B cell (primary cell): ENCODE measurements at regions not wholly inside any gene's neighbourhood (a gene's known extent, or its start where the extent isn't known, plus 50 kb on each side); places are given as distances from the start of the nearest gene placed in this dataset.

Experiments
- ATAC-seq: fragments of 200-7000 bp; cut with Tn5 transposase; one replicate; pipeline ENCODE4 v1.10.0; 2021; ENCODE audit warnings: low read depth, mild to moderate bottlenecking, moderate number of reproducible peaks, moderate library complexity
- CTCF ChIA-PET: fragments of 350-600 bp; sonication (Branson Sonifier 250); formaldehyde crosslinking; loops from one replicate; lab custom pipeline; 2021; ENCODE audit warnings: antibody characterized with exemption, inconsistent platforms; lab: Charles Lee
- POLR2A ChIA-PET: fragments of 350-600 bp; sonication (Branson Sonifier 250); formaldehyde crosslinking; loops from one replicate; lab custom pipeline; 2021; ENCODE audit warnings: antibody characterized with exemption; lab: Charles Lee
- DNase-seq: peaks from one replicate; pipeline ENCODE4 v3.0.0; 2013
- H2AFZ ChIP-seq: 2 replicates; pipeline ENCODE4 v1.6.1; 2012; ENCODE audit warnings: mild to moderate bottlenecking, low read depth, low read length; ENCODE audit not compliant: insufficient read depth, poor library complexity, severe bottlenecking
- H3K27ac ChIP-seq, 2 donors: 1 replicate in 1 of 2; 2 replicates in 1 of 2; pipeline ENCODE4 v1.5.1; 2012 to 2013; ENCODE audit warnings: low read length in 2 of 2, mild to moderate bottlenecking in 2 of 2, moderate library complexity in 1 of 2
- H3K27me3 ChIP-seq, 4 experiments: fragments of 200-600 bp in 1 of 4; sonication (generic) in 1 of 4; replicated peaks in 1 of 4; 1 replicate in 2 of 4; 2 replicates in 2 of 4; pipeline versions ENCODE4 v1.6.1 to v1.7.0; 2013 to 2016; ENCODE audit warnings: low read length in 3 of 4, mild to moderate bottlenecking in 2 of 4, mixed read lengths in 1 of 4, moderate library complexity in 1 of 4; ENCODE audit not compliant: insufficient read depth in 4 of 4, control insufficient read depth in 3 of 4; ENCODE audit errors: control extremely low read depth in 1 of 4
- H3K36me3 ChIP-seq, 2 experiments: replicated peaks in 1 of 2; 1 replicate in 1 of 2; 2 replicates in 1 of 2; pipeline versions ENCODE4 v1.6.1 to v1.7.1; 2013; ENCODE audit warnings: low read length in 1 of 2; ENCODE audit not compliant: insufficient read depth in 2 of 2, control insufficient read depth in 1 of 2; ENCODE audit errors: control extremely low read depth in 1 of 2, extremely low read depth in 1 of 2
- H3K4me1 ChIP-seq, 2 donors: fragments of 200-600 bp in 1 of 2; sonication (generic) in 1 of 2; 1 replicate in 1 of 2; 2 replicates in 1 of 2; pipeline versions ENCODE4 v1.5.1 to v1.6.1; 2013 to 2017; ENCODE audit warnings: low read length in 2 of 2; ENCODE audit not compliant: control insufficient read depth in 2 of 2, insufficient read depth in 2 of 2
- H3K4me2 ChIP-seq: replicated peaks from 2 replicates; pipeline ENCODE3; 2012; ENCODE audit warnings: mild to moderate bottlenecking, low read depth, low read length; ENCODE audit not compliant: poor library complexity, severe bottlenecking
- H3K4me3 ChIP-seq, 5 experiments: fragments of 200-600 bp in 1 of 5; sonication (generic) in 1 of 5; 1 replicate in 3 of 5; 2 replicates in 2 of 5; pipeline versions ENCODE4 v1.5.1 to v1.7.0; 2011 to 2016; ENCODE audit warnings: low read length in 4 of 5, mild to moderate bottlenecking in 4 of 5, low read depth in 2 of 5, control low read depth in 1 of 5, moderate library complexity in 1 of 5; ENCODE audit not compliant: insufficient read depth in 1 of 5; ENCODE audit errors: control extremely low read depth in 1 of 5, extremely low read depth in 1 of 5
- H3K79me2 ChIP-seq: fragments of 200-600 bp; sonication (generic); one replicate; pipeline ENCODE4 v1.6.0; 2016; ENCODE audit warnings: low read length; ENCODE audit not compliant: control insufficient read depth, insufficient read depth
- H3K9ac ChIP-seq: fragments of 200-600 bp; sonication (generic); 2 replicates; pipeline ENCODE4 v1.6.1; 2017; ENCODE audit warnings: mild to moderate bottlenecking, low read length, moderate library complexity
- H3K9me3 ChIP-seq, 3 donors: one replicate each; pipeline versions ENCODE4 v1.6.1 to v1.7.1; 2013; ENCODE audit warnings: low read length in 2 of 3; ENCODE audit not compliant: control insufficient read depth in 2 of 3, insufficient read depth in 1 of 3; ENCODE audit errors: control extremely low read depth in 1 of 3
- H4K20me1 ChIP-seq: 2 replicates; pipeline ENCODE4 v1.6.0; 2012; ENCODE audit warnings: mild to moderate bottlenecking, low read length; ENCODE audit not compliant: insufficient read depth, control insufficient read depth, poor library complexity, severe bottlenecking
- H3K27ac Mint-ChIP-seq: one replicate; pipeline ENCODE4 v1.8.0; 2021; ENCODE audit warnings: mixed read lengths
- H3K27me3 Mint-ChIP-seq: one replicate; pipeline ENCODE4 v1.8.0; 2021; ENCODE audit warnings: mixed read lengths
- H3K4me1 Mint-ChIP-seq: one replicate; pipeline ENCODE4 v1.8.0; 2021; ENCODE audit warnings: mixed read lengths
- H3K4me3 Mint-ChIP-seq: one replicate; pipeline ENCODE4 v1.8.0; 2021; ENCODE audit warnings: mixed read lengths
- H3K9me3 Mint-ChIP-seq: one replicate; pipeline ENCODE4 v1.8.0; 2022; ENCODE audit warnings: mixed read lengths; ENCODE audit not compliant: insufficient read depth
- EZH2 ChIP-seq: IDR thresholded peaks from 2 replicates; pipeline ENCODE4 v1.6.1; 2012; ENCODE audit warnings: borderline replicate concordance, low read depth, mild to moderate bottlenecking, moderate library complexity, low read length; ENCODE audit not compliant: insufficient read depth, poor library complexity, severe bottlenecking
- WGBS: methylation state at CpG from one replicate; pipeline ENCODE4 v1.1.5; 2013; ENCODE audit warnings: missing lambda C conversion rate; ENCODE audit not compliant: insufficient coverage; 5-methylcytosine and 5-hydroxymethylcytosine counted together
- intact Hi-C: fragments of 100-400 bp; cut with micrococcal nuclease; formaldehyde crosslinking; loops from one replicate; pipeline ENCODE4 v1.10.0; 2022
- TF ChIP-seq, protein P1 (sequence below): fragments of 200-600 bp; IDR thresholded peaks from one replicate; pipeline ENCODE4 v1.8.0; 2022; ENCODE audit warnings: antibody characterized with exemption, mild to moderate bottlenecking

DNA sequence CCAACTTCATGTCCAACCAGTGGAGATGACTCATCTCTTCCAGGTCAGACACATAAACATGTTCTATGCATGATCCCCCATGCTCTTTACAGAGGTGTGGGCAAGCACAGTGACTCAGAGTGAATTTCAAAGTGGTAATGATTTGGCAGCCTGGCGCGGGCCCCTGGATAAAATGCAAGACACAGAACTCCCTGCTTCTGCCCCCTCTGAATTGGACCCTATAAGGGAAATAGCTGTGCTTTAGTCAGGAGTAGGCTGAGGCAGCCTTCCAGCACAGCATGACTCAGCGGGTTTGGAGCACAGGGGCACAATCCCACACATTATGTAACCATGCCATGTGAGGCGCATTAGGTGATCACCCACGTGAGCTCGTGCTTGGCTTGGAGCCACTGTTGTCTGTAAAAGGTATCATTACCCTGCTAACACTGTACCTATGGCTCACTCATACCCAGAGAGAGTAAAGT lies 127.4 kb downstream of the C6orf118 start:
- POLR2A ChIA-PET: no interaction called here
- no peaks in the 10 kb centered on the region for H3K27me3 ChIP-seq
- no peak overlapping the region for H3K4me2 ChIP-seq
- no peak overlapping the region for H2AFZ ChIP-seq
- no peak overlapping the region for H3K9ac ChIP-seq
- Mint-ChIP-seq H3K9me3 (peaks cover 3% of the 10 kb centered on the region), H3K27ac (no peak overlapping the region), H3K4me1 (no peaks in the 10 kb centered on the region), H3K27me3 (no peaks in the 10 kb centered on the region), H3K4me3 (no peak overlapping the region)
- H3K36me3 ChIP-seq: no peaks in the 10 kb centered on the region
- no peaks in the 10 kb centered on the region for H3K4me1 ChIP-seq
- ATAC-seq (no peak), DNase-seq (no peak)
- no peaks in the 10 kb centered on the region for H3K79me2 ChIP-seq
- WGBS: 96% methylated on average over 6 of the region's 6 CpGs
- no peak overlapping the region for H3K27ac ChIP-seq
- intact Hi-C loops: no loop called here
- TF ChIP-seq EZH2: no peak
- TF ChIP-seq, protein P1, sequence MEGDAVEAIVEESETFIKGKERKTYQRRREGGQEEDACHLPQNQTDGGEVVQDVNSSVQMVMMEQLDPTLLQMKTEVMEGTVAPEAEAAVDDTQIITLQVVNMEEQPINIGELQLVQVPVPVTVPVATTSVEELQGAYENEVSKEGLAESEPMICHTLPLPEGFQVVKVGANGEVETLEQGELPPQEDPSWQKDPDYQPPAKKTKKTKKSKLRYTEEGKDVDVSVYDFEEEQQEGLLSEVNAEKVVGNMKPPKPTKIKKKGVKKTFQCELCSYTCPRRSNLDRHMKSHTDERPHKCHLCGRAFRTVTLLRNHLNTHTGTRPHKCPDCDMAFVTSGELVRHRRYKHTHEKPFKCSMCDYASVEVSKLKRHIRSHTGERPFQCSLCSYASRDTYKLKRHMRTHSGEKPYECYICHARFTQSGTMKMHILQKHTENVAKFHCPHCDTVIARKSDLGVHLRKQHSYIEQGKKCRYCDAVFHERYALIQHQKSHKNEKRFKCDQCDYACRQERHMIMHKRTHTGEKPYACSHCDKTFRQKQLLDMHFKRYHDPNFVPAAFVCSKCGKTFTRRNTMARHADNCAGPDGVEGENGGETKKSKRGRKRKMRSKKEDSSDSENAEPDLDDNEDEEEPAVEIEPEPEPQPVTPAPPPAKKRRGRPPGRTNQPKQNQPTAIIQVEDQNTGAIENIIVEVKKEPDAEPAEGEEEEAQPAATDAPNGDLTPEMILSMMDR: no peak
- no peak overlapping the region for H3K4me3 ChIP-seq
- peaks cover 0 to 19% (median 0%) of the 10 kb centered on the region in 3 donors for H3K9me3 ChIP-seq
- no peaks in the 10 kb centered on the region for H4K20me1 ChIP-seq
- CTCF ChIA-PET: no interaction called here

DNA sequence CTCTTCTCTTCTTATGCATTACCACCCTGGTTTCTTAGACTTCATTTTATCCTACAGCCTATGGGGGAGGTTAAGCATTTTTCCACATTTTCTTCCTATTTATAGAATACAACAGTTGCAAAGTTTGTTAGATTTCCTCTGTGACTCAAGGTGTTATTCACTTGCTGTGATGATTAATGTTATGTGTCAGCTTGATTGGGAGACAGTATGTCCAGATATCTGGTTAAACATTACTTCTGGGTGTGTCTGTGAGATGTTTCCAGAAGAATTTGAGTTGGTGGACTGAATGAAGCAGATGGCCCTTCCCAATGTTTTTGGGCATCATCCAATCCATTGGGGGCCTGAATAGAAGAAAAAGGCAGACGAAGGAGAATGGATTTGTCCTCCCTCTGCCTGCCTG lies 131.3 kb downstream of the C6orf118 start:
- WGBS: 83% methylated on average over 1 of the region's 1 CpG
- no peaks in the 10 kb centered on the region for H3K4me1 ChIP-seq
- no peak overlapping the region for H2AFZ ChIP-seq
- no peaks in the 10 kb centered on the region for H3K79me2 ChIP-seq
- Mint-ChIP-seq H3K27ac (no peak overlapping the region), H3K4me1 (no peaks in the 10 kb centered on the region), H3K27me3 (no peaks in the 10 kb centered on the region), H3K4me3 (no peak overlapping the region), H3K9me3 (peaks cover 7% of the 10 kb centered on the region)
- ATAC-seq (no peak), DNase-seq (no peak)
- TF ChIP-seq, protein P1: no peak
- no peak for TF ChIP-seq EZH2
- no peaks in the 10 kb centered on the region for H3K36me3 ChIP-seq
- peaks cover 0 to 4% (median 0%) of the 10 kb centered on the region in 3 donors for H3K9me3 ChIP-seq
- no peak overlapping the region for H3K27ac ChIP-seq
- POLR2A ChIA-PET: no interaction called here
- no peaks in the 10 kb centered on the region for H3K27me3 ChIP-seq
- H3K4me3 ChIP-seq: no peak overlapping the region
- intact Hi-C loops: no loop called here
- H3K9ac ChIP-seq: no peak overlapping the region
- no peaks in the 10 kb centered on the region for H4K20me1 ChIP-seq
- H3K4me2 ChIP-seq: no peak overlapping the region
- CTCF ChIA-PET: no interaction called here
